GM08714 (cell line): ENCODE measurements at regions not wholly inside any gene's neighbourhood (a gene's known extent, or its start where the extent isn't known, plus 50 kb on each side); places are given as distances from the start of the nearest gene placed in this dataset.
"Not testable (repeated sequence)": the region's sequence is repeated elsewhere in the genome, so short reads cannot be mapped to it uniquely, and the experiment has no call there.

ENCODE experiments used
- H3K4me3 ChIP-seq: fragments of 200-500 bp; sonication (Bioruptor generic); 2 replicates; pipeline ENCODE4 v1.5.1; 2014; ENCODE audit warnings: mild to moderate bottlenecking, low read length, inconsistent platforms
- ZNF274 ChIP-seq: IDR thresholded peaks from 2 replicates; pipeline ENCODE4 v1.6.1; 2012; ENCODE audit warnings: mild to moderate bottlenecking, low read depth, low read length

DNA sequence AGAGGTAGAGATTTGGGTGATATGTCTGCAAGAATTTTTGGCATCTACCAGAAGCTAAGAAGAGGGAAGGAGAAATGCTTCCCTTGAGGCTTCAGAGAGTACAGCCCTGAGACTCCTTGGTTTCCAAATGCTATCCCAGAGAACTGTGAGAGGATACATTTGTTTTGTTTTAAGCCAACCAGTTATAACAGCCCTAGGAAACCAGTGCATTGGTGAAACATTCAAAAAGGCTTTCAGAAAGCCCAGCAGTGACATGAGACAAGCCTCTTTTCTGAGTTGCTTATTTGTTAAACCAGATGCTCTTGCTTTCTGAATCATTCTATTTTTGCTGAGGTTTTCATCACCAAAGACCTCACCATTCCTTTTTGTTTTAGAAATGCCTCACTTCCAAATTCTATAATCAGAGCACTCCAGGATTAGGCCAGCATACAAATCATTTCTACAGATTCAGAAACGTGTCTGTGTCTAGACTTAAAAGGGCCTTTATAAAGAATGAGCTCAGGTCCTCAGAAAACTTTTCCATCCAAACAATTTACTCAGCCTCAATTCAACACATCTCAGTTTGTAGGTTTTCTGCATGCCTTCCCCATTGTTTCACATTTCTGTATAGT, 1617.8 kb upstream of the FLRT2 start:
- no peak for TF ChIP-seq ZNF274
- H3K4me3 ChIP-seq, result no peak overlapping the region

DNA sequence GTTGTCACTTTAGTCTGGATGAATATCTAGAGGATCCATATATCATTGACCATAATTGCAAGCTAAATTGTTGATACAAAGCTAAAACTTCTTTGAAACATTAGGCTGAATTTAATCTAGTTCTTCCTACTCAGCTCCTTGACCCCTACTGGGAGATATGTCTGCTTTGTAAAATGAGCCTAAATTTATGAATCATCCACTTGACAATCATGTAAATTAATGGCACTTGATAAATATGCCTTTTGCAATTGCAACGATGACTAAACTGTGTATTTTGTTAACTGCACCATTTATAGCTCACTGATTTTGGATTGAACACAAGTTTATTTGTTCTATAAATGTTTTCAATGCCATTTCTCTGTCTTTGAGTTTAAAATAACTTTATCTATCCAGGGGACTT, 1616.5 kb upstream of the FLRT2 start:
- TF ChIP-seq ZNF274, result no peak

DNA sequence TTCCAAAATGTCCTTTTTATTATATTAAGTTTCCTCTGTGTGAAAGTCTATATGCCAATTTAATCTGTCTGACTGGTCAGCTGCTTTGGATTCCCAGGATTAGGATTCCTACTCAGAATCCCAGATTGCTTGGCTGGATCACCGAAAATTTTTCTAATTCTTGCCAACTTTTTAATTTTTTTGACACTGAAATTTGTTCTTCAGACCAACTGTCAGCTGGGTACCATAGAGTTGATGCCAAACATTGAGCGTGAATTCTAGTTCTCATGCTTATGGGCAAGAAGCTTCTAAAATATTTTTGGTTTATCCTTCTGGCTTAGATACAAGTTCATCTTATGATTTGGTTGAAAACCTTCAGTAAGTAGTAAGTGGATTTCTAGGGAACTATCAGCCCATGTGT, 1611.4 kb upstream of the FLRT2 start:
- TF ChIP-seq ZNF274, result no peak
- H3K4me3 ChIP-seq, result no peak overlapping the region

More for the DNA sequence above, 1616.5 kb upstream of the FLRT2 start:
- H3K4me3 ChIP-seq, result no peak overlapping the region

DNA sequence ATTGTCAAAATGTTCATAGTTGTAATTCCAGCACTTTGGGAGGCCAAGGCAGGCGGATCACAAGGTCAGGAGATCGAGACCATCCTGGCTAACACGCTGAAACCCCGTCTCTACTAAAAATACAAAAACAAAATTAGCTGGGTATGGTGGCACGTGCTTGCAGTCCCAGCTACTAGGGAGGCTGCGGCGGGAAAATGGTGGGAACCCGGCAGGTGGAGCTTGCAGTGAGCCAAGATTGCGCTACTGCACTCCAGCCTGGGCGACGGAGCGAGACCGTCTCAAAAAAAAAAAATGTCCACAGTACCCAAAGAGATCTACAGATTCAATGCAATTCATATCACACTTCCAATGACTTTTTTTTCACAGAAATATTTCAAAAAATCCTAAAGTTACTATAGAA, 1610.3 kb upstream of the FLRT2 start:
- not testable (repeated sequence) for H3K4me3 ChIP-seq

DNA sequence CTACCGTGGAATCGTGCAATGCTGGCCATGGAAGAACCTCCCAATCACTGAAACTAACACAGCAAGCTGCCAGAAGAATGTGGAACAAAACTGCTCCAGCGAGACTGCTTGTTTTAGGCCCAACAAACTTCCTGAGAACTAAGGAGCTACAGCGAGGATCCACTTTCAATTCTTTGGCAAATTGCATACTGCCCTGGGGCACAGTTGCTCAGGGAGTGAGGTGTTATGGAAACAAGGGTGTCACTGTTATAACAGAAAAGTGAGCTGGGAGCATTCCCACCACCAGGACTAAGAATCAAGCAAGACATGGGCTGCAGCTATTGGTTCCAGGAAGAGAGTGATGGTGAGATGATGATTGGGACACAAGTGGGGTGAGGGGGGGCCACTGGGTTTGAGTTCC, 1606.1 kb upstream of the FLRT2 start:
- no peak for TF ChIP-seq ZNF274
- no peak overlapping the region for H3K4me3 ChIP-seq

DNA sequence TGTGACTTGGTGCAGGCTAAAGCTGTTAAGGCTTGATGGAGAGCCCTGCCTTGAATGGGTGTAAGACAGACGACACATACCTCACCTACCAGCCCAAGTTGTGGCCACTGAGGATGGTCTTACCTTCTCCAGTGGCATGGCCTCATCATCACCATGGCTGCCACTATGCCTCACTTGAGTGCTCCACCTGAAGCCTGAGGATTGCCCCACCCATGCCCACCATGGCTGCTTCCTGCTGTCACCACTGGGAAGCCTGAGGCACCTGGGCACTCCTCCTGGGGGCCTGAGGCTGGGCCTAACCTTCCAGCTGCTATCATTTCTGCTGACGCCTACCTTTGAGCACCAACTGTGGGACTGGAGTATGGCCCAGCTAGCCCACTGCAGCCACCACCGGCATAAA, 1605.7 kb upstream of the FLRT2 start:
- no peak overlapping the region for H3K4me3 ChIP-seq
- TF ChIP-seq ZNF274, result no peak

DNA sequence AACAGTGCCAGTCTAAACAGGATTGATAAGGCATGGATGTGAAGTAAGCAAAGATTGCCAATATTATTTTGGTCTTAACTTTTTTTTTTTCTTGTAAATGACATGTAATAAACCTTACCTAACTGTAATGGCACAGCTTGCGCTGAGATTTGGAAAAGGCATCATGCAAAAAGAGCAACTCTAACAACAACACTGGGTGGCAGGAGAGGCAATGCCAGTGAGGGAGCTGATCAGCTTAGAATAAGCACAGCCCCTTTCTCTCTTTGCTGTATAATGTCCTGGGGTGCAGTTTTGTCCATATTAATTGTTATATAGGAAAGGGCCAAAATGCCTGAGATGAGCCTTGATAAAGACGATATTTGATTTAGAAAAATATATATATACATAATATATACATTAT, 1589.7 kb upstream of the FLRT2 start:
- H3K4me3 ChIP-seq, result no peak overlapping the region
- TF ChIP-seq ZNF274, result no peak

DNA sequence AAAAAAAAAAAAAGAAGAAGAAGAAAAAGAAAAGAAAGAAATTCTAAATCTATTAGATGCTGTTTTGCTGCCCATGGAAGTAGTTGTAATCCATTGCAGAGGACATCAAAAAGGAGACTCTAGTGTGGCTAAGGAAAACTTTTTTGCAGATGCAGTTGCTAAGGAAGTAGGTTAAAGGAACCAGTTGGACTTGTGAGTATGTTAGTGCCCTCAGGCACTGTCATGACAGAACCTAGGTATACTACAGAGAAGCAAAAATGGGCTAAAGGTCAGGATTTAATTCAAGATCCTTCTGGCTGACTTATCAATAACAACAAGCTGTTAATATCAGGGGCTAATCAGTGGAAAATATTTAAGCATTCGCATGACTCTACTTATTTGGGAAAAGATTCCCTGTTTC, 1571.6 kb upstream of the FLRT2 start:
- H3K4me3 ChIP-seq, result no peak overlapping the region
- no peak for TF ChIP-seq ZNF274

DNA sequence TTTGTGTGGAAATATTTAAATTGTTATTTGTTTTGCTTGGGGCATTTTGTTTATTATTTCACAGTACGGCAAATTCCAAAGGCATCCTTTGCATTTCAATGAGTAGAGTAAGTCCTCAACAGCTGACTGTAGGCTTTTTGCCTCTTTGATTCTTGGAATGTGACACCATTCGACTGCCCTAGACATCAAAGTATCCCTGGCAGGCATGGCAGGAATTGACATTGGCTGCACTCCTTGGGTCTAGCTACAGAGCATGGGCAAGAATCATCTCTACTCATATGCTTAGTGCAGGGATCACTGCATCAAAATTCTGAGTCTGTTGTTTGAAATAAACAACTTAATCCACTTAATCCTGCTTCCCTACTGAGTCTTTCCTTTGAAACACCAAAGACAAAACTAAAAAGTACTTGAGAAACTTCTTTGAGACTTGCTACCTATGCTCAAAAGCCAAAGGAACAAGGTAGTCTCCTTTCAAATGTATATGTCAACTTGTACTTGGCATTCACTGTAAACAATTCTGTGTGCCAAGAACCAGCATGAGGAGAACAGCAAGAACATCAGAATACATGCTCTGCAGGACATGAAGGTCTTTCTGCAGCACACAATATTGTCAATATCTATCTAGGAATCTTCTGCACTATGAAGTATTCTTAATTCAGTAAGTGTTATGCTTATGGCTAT, 1569.0 kb upstream of the FLRT2 start:
- no peak overlapping the region for H3K4me3 ChIP-seq
- no peak for TF ChIP-seq ZNF274

DNA sequence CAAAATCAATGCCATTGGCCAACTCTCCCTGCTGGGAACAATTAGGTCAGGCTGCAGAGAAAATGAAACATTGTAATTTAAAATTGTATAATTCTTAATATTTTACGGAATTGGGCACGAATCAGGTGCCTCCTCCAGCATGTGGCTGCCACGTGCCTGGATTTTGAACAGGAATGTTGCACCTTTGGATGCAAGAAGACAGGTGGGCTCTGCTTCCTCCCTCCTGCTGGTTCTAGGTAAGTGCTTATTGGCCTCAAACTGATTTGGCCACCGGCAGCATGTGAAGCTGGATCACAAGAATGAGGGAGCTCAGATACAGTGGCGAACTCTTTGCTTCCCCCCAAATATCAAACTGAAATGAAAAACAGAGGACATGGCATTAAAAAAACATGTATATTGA, 1559.9 kb upstream of the FLRT2 start:
- TF ChIP-seq ZNF274, result no peak
- H3K4me3 ChIP-seq, result no peak overlapping the region

DNA sequence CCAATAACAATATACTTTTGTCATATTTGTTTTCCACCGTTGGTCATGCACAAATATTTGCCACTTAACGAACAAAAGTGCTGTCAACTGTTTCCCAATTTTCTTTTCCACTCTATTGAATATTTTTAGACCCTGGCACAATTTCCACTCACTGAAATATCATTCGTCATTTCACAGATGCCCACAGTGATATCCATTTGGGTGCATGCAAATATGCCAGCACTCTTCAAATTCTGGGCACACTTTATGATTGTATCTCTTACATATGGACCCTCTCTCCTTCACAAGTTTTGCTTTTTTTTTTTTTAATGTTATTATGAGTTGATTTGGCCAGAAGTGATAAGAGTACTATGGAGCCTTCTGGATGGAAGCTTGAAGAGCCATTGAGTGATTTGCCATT, 1557.3 kb upstream of the FLRT2 start:
- H3K4me3 ChIP-seq, result no peak overlapping the region
- no peak for TF ChIP-seq ZNF274

DNA sequence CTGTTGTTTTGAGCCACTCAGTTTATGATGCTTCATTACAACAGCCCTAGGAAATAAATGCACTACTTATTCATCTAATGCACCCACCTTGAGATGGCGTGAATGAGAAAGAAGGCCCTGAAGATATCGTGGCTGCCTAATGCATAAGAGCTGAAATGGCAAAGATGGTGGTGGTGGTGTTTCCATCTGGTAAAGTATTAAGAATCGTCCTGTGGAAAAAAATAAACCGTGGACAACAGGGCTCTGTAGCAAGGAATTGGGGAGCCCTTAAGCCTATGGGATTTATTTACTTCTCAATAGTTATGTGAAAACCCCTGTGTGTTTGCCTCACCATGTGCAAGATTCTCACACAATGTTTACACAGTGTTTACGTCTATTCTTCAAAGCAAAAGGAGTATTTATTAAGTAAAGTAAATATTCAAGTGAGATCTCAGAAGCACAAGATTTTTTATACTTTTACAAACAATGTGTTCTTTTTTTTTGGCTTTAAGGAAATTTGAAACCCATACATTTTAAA, 1555.2 kb upstream of the FLRT2 start:
- no peak for TF ChIP-seq ZNF274
- no peak overlapping the region for H3K4me3 ChIP-seq

DNA sequence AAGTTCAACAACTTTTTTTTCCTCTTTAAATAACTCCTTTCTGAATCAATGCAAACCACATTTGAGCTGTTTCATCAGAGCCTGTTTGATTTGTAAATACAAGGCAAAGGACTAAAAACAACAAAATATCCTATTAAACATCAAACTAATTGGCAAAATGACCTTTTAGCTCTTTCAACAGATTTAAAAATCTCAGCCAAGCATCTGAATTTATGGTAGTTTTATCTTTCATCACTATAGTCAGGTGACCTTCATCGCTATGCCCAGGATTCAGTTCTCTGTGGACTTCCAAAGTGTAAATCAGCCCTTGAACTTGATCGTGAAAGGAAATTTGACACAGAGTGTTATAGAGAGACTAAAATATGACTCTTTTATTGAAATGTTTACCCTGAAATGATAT, 1554.5 kb upstream of the FLRT2 start:
- no peak for TF ChIP-seq ZNF274
- no peak overlapping the region for H3K4me3 ChIP-seq

DNA sequence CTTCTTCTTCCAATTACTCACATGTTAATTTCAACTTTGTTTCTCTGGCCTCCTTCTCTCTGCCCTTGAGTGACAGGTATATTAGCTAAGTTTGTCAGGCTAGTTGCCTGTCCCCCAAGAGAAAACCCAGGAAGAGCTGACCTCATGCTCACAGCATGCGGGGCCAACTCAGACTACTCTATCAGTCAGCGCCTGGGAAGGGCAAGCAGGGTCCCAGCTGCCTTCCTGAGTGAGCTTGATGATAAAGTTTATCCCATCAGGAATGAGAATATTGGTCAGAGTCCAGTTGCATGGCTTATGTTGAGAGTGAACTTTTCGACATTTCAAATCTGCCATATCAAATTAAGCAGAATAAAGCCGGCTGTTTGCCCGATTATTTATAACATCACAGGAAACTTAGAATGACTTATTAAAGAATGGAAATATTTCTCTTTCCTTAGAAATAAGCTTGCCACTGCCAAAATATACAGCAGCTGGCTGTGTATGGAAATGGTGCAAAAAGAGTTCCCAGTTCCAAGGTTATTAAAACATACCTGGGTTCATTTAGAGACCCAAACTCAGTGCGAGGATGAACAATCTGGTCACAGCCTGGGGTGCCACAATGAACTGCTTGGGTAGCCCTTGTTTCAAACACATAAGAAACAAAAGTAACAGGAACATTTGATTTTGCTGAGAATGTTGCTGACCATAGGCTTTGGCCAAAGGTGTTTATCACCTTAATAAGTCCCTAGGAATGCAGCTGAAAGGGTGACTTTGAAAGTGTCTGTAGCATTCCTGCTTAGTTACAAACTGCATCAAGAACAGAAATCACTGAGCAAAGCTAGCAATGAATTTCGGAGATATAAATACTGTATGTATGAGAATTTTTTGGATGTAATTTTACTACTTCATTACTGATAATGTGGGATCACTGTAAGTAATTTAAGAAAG, 1553.8 kb upstream of the FLRT2 start:
- no peak for TF ChIP-seq ZNF274

DNA sequence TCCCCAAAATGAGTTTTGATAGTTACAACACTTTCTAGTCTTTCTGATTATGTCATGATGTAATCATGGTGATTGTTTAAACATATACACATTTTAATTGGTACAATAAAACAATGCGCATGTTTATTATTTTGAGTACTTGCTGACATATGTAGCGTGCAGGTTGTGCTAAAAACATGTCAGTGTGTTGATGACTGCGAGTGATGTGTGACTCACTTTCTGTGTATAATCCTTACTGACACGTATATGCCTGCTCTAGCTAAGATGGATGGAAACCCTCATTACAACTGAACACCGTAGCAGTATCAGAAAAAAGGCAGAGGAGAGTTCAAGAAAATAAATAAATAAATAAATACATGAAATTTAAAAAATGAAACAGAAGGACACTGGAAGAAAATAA, 1552.4 kb upstream of the FLRT2 start:
- no peak for TF ChIP-seq ZNF274

More for the DNA sequence above, 1553.8 kb upstream of the FLRT2 start:
- H3K4me3 ChIP-seq, result no peak overlapping the region

DNA sequence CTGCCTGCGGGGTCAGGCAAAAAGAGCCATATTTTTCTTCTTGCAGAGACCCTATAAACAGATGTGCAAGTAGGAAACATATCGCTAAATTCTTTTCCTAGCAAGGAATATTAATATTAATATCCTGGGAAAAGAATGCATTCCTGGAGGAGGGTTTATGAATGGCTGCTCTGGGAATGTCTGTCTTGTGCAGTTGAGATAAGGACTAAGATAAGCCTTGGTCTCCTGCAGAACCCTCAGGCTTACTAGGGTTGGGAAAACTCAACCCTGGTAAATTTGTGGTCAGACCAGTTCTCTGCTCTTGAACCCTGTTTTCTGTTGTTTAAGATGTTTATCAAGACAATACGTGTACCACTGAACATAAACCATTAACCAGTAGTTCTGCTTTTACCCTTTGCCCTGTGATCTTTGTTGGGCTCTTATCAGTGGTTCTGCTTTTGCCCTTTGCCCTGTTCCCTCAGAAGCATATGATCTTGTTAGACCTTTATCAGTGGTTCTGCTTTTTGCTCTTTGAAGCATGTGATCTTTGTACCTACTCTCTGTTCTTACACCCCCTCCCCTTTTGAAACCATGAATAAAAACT, 1548.2 kb upstream of the FLRT2 start:
- H3K4me3 ChIP-seq, result not testable (repeated sequence)

More for the DNA sequence above, 1552.4 kb upstream of the FLRT2 start:
- no peak overlapping the region for H3K4me3 ChIP-seq
